H1 (cell line): ENCODE measurements at regions not wholly inside any gene's neighbourhood (a gene's known extent, or its start where the extent isn't known, plus 50 kb on each side); places are given as distances from the start of the nearest gene placed in this dataset.

Experiments
- CREB1 ChIP-seq: IDR thresholded peaks from 2 replicates; pipeline ENCODE4 v1.6.1; 2012; ENCODE audit warnings: inconsistent platforms
- CTBP2 ChIP-seq: IDR thresholded peaks from 2 replicates; pipeline ENCODE4 v1.7.0; 2011; ENCODE audit warnings: borderline replicate concordance, mild to moderate bottlenecking, moderate library complexity, mixed read lengths, low read length; ENCODE audit not compliant: insufficient read depth, insufficient read length
- EZH2 ChIP-seq: fragments of 200-600 bp; sonication (generic); IDR thresholded peaks from 2 replicates; pipeline ENCODE4 v1.7.1; 2012; ENCODE audit warnings: low read depth, mild to moderate bottlenecking, moderate library complexity, low read length, inconsistent platforms; ENCODE audit not compliant: severe bottlenecking
- JUND ChIP-seq: IDR thresholded peaks from 2 replicates; pipeline ENCODE4 v1.6.1; 2011; ENCODE audit warnings: mild to moderate bottlenecking, improper control_type of control experiment, low read length
- KDM1A ChIP-seq: fragments of 200-600, 300-600 bp; sonication (generic); IDR thresholded peaks from 2 replicates; pipeline ENCODE4 v1.7.1; 2016; ENCODE audit warnings: mild to moderate bottlenecking, low read length, borderline replicate concordance
- POLR2A ChIP-seq, 2 experiments: IDR thresholded peaks; 1 replicate in 1 of 2; 2 replicates in 1 of 2; pipeline ENCODE4 v1.6.1; 2011; ENCODE audit warnings: low read depth in 2 of 2, low read length in 2 of 2, mild to moderate bottlenecking in 2 of 2; ENCODE audit errors: control extremely low read depth in 1 of 2
- RFX5 ChIP-seq: IDR thresholded peaks from 2 replicates; pipeline ENCODE4 v1.6.1; 2011; ENCODE audit warnings: low read depth, low read length, improper control_type of control experiment, borderline replicate concordance
- YY1 ChIP-seq: IDR thresholded peaks from 2 replicates; pipeline ENCODE4 v1.6.1; 2011; ENCODE audit warnings: low read depth, mild to moderate bottlenecking, low read length
- TF ChIP-seq, protein P1 (sequence below): IDR thresholded peaks from 2 replicates; pipeline ENCODE4 v1.6.1; 2011; ENCODE audit warnings: low read length, improper control_type of control experiment
- TF ChIP-seq, protein P2 (sequence below): IDR thresholded peaks from 2 replicates; pipeline ENCODE4 v1.6.1; 2011; ENCODE audit warnings: low read depth, mild to moderate bottlenecking, low read length; ENCODE audit not compliant: insufficient read depth
- TF ChIP-seq, protein P3 (sequence below), 3 experiments: IDR thresholded peaks; 1 replicate in 2 of 3; 2 replicates in 1 of 3; pipeline versions ENCODE4 v1.5.1 to v1.6.1; 2011; ENCODE audit warnings: low read length in 3 of 3, mild to moderate bottlenecking in 3 of 3, inconsistent platforms in 2 of 3, low read depth in 1 of 3, moderate library complexity in 1 of 3; ENCODE audit not compliant: insufficient read depth in 1 of 3; ENCODE audit errors: control extremely low read depth in 1 of 3

DNA sequence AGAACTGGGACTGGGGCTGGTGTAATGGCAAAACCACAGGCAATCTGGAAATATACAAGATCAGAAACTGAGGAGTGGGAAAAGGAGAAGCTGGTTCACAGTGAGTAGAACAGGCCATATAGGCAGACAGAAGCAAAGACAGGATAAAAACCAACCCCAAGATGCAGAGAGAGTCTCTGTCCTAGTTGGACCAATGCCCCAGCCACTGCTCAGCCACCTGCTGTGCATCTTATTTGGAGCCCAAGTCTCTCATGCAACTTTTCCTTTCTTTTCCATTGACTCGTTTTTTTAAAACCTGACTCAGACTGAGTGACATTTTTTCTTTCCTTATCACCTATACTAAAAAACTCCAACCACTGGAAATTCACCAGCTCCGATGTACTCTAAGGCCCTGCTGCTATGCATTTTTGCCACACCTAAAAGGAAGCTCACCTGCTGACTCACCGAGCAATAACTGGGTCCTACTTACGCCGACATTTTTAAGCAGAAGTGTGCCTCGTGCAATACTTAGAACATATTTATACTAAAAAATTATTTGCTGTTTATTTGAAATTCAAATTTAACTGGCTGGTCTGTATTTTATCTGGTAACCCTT lies 100.8 kb upstream of the XYLT1 start:
- TF ChIP-seq CTBP2: no peak
- no peak for TF ChIP-seq POLR2A (IDR thresholded peaks at IDR 0.05; ENCODE audit: control extremely low read depth in 1 of 2, low read depth in 2 of 2, low read length in 2 of 2)
- no peak for TF ChIP-seq YY1
- TF ChIP-seq, protein P1, sequence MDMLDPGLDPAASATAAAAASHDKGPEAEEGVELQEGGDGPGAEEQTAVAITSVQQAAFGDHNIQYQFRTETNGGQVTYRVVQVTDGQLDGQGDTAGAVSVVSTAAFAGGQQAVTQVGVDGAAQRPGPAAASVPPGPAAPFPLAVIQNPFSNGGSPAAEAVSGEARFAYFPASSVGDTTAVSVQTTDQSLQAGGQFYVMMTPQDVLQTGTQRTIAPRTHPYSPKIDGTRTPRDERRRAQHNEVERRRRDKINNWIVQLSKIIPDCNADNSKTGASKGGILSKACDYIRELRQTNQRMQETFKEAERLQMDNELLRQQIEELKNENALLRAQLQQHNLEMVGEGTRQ: no peak
- TF ChIP-seq, protein P2, sequence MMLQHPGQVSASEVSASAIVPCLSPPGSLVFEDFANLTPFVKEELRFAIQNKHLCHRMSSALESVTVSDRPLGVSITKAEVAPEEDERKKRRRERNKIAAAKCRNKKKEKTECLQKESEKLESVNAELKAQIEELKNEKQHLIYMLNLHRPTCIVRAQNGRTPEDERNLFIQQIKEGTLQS: no peak
- no peak for TF ChIP-seq EZH2
- TF ChIP-seq, protein P3, sequence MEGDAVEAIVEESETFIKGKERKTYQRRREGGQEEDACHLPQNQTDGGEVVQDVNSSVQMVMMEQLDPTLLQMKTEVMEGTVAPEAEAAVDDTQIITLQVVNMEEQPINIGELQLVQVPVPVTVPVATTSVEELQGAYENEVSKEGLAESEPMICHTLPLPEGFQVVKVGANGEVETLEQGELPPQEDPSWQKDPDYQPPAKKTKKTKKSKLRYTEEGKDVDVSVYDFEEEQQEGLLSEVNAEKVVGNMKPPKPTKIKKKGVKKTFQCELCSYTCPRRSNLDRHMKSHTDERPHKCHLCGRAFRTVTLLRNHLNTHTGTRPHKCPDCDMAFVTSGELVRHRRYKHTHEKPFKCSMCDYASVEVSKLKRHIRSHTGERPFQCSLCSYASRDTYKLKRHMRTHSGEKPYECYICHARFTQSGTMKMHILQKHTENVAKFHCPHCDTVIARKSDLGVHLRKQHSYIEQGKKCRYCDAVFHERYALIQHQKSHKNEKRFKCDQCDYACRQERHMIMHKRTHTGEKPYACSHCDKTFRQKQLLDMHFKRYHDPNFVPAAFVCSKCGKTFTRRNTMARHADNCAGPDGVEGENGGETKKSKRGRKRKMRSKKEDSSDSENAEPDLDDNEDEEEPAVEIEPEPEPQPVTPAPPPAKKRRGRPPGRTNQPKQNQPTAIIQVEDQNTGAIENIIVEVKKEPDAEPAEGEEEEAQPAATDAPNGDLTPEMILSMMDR (IDR thresholded peaks at IDR 0.05; ENCODE audit: control extremely low read depth in 1 of 3, insufficient read depth in 1 of 3, low read depth in 1 of 3, low read length in 3 of 3): no peak
- TF ChIP-seq JUND: no peak
- no peak for TF ChIP-seq KDM1A
- TF ChIP-seq CREB1: no peak
- no peak for TF ChIP-seq RFX5
